Sigmoid colon (tissue), 6 donors: ENCODE measurements at regions not wholly inside any gene's neighbourhood (a gene's known extent, or its start where the extent isn't known, plus 50 kb on each side); places are given as distances from the start of the nearest gene placed in this dataset.

Experiments used
- DNase-seq: peaks from one replicate; pipeline ENCODE4 v3.0.0-alpha.2; 2019
- H3K27ac ChIP-seq, 4 donors: fragments of 200-600 bp; sonication (generic); one replicate each; pipeline ENCODE4 v1.5.1; 2016 to 2019; ENCODE audit warnings: mild to moderate bottlenecking in 1 of 4
- H3K27me3 ChIP-seq, 3 donors: fragments of 200-600 bp; sonication (generic); one replicate each; pipeline ENCODE4 v1.5.1; 2019; ENCODE audit warnings: mild to moderate bottlenecking in 1 of 3
- H3K36me3 ChIP-seq, 4 donors: fragments of 200-600 bp; sonication (generic); one replicate each; pipeline ENCODE4 v1.5.1; 2016 to 2019
- H3K4me1 ChIP-seq, 4 donors: fragments of 200-600 bp; sonication (generic); one replicate each; pipeline ENCODE4 v1.5.1; 2017 to 2019
- H3K4me3 ChIP-seq, 4 donors: fragments of 200-600 bp; sonication (generic); one replicate each; pipeline ENCODE4 v1.5.1; 2017 to 2019; ENCODE audit warnings: mild to moderate bottlenecking in 2 of 4, moderate library complexity in 1 of 4
- H3K9me3 ChIP-seq, 4 donors: fragments of 200-600 bp in 3 of 4; sonication (generic) in 3 of 4; one replicate each; pipeline versions ENCODE4 v1.5.1 to v1.6.1; 2013 to 2019
- EP300 ChIP-seq, 4 donors: sonication (generic); formaldehyde crosslinking; IDR thresholded peaks; one replicate each; pipeline ENCODE4 v1.6.1; 2017; ENCODE audit warnings: antibody characterized with exemption in 4 of 4
- POLR2A ChIP-seq, 2 donors: fragments of 450-650 bp; IDR thresholded peaks; one replicate each; pipeline ENCODE4 v1.6.1; 2016; ENCODE audit warnings: antibody characterized with exemption in 2 of 2, mild to moderate bottlenecking in 2 of 2, moderate library complexity in 2 of 2
- POLR2AphosphoS5 ChIP-seq, 4 donors: sonication (generic); formaldehyde crosslinking; IDR thresholded peaks; one replicate each; pipeline ENCODE4 v1.6.1; 2017; ENCODE audit warnings: antibody characterized with exemption in 4 of 4
- WGBS, 2 donors: extraction: QIAGEN DNeasy Blood & Tissue Kit; methylation state at CpG; one replicate each; pipeline ENCODE4 v1.1.7; 2013; 5-methylcytosine and 5-hydroxymethylcytosine counted together
- intact Hi-C: fragments of 100-400 bp; cut with DNase I; formaldehyde crosslinking; loops from one replicate; pipeline ENCODE4 v1.15.1; 2023
- TF ChIP-seq, protein P1 (sequence below), 4 experiments: fragments of 450-650 bp in 3 of 4; fragments of 200-600 bp in 1 of 4; IDR thresholded peaks; one replicate each; pipeline ENCODE4 v1.5.1; 2016 to 2019; ENCODE audit warnings: antibody characterized with exemption in 4 of 4, mild to moderate bottlenecking in 3 of 4, moderate library complexity in 2 of 4
- donor health status: healthy with polysubstance abuse.
- donor health status: healthy.

DNA sequence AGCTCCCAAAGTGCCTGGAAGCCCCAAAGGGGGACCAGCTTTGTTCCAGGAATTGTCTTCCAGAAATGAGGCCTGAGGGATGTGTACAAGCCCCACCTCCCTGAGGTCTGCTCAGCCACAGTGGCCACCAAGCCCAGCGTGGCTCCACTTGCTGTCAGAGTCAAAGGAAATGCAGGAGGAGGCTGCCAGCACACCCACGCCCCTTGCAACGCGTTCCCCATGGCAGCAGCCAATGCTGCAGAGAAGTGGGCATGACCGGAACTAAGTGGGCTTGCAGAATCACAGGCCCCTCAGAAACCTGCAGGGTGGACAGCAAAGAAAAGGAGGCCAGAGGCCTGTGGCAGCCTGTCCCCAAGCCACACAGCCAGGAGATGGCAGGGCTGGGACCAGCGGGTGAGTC is 320.8 kb downstream of the FOXL1 start:
- WGBS, 2 donors: 78 to 85% methylated on average over 6 of the region's 6 CpGs
- Histone ChIP-seq H3K36me3 (no peaks in the 10 kb centered on the region), H3K27me3 (peaks cover 4 to 57% (median 23%) of the 10 kb centered on the region in 3 donors), H3K4me3 (no peak overlapping the region), H3K9me3 (no peaks in the 10 kb centered on the region), H3K4me1 (no peaks in the 10 kb centered on the region), H3K27ac (no peak overlapping the region)
- intact Hi-C loops: no loop called here
- no peak for TF ChIP-seq POLR2AphosphoS5 (IDR thresholded peaks at IDR 0.05)
- no peak for TF ChIP-seq POLR2A (IDR thresholded peaks at IDR 0.05)
- TF ChIP-seq EP300 (IDR thresholded peaks at IDR 0.05): no peak
- TF ChIP-seq, protein P1, sequence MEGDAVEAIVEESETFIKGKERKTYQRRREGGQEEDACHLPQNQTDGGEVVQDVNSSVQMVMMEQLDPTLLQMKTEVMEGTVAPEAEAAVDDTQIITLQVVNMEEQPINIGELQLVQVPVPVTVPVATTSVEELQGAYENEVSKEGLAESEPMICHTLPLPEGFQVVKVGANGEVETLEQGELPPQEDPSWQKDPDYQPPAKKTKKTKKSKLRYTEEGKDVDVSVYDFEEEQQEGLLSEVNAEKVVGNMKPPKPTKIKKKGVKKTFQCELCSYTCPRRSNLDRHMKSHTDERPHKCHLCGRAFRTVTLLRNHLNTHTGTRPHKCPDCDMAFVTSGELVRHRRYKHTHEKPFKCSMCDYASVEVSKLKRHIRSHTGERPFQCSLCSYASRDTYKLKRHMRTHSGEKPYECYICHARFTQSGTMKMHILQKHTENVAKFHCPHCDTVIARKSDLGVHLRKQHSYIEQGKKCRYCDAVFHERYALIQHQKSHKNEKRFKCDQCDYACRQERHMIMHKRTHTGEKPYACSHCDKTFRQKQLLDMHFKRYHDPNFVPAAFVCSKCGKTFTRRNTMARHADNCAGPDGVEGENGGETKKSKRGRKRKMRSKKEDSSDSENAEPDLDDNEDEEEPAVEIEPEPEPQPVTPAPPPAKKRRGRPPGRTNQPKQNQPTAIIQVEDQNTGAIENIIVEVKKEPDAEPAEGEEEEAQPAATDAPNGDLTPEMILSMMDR (IDR thresholded peaks at IDR 0.05): no peak
- no peak for DNase-seq

DNA sequence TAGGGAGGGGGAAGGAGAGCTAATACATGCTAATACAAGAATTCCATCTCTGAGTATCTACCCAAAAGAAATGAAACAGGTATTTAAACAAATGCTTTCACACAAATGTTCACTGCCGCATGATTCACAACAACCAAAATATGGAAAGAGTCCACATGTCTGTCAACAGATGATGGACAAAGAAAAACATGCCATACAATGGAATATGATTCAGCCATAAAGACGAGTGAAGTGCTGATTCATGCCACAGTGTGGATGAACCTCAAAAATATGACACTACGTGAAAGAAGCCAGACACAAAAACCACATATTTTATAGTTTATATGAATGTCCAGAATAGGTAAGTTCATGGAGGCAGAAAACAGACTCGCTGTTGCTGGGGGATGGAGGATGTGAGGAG is 321.4 kb downstream of the FOXL1 start:
- Histone ChIP-seq H3K27ac (no peak overlapping the region), H3K27me3 (peaks cover 0 to 57% (median 24%) of the 10 kb centered on the region in 3 donors), H3K4me1 (no peaks in the 10 kb centered on the region), H3K4me3 (no peak overlapping the region), H3K9me3 (no peaks in the 10 kb centered on the region), H3K36me3 (no peaks in the 10 kb centered on the region)
- WGBS, 2 donors: 83 to 87% methylated on average over 4 of the region's 4 CpGs
- DNase-seq: no peak
- TF ChIP-seq, protein P1 (IDR thresholded peaks at IDR 0.05): no peak
- TF ChIP-seq POLR2AphosphoS5 (IDR thresholded peaks at IDR 0.05) (no peak), POLR2A (IDR thresholded peaks at IDR 0.05) (no peak), EP300 (IDR thresholded peaks at IDR 0.05) (no peak)
- intact Hi-C loops: no loop called here

DNA sequence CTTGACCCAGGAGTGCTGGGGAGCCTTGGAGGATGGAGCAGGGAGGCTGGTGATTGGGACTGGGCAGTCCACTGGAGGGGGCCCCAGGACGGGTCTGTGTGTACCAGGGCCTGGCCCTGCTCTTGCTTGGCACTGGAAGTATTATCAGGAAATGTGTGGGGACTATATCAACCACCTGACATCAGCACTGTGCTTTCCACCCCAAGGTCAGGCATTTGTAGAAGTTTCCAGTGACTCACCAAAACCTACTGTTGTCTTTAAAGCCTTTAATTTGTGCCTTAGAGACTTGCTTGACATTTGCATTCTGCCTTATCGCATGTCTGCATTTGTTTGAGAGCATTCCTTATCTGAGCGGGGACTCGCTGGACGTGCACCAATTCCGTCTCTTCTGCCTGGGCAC is 323.1 kb downstream of the FOXL1 start:
- H3K4me3 ChIP-seq: no peak overlapping the region
- H3K9me3 ChIP-seq: no peaks in the 10 kb centered on the region
- intact Hi-C loops: no loop called here
- H3K4me1 ChIP-seq: peaks cover 0 to 4% (median 1%) of the 10 kb centered on the region in 4 donors
- 80 to 85% methylated on average over 6 of the region's 6 CpGs for WGBS, 2 donors
- no peak for TF ChIP-seq POLR2AphosphoS5 (IDR thresholded peaks at IDR 0.05)
- no peak for TF ChIP-seq EP300 (IDR thresholded peaks at IDR 0.05)
- no peak for TF ChIP-seq POLR2A (IDR thresholded peaks at IDR 0.05)
- TF ChIP-seq, protein P1 (IDR thresholded peaks at IDR 0.05): no peak
- H3K27ac ChIP-seq: no peak overlapping the region
- DNase-seq: no peak
- peaks cover 0 to 57% (median 35%) of the 10 kb centered on the region in 3 donors for H3K27me3 ChIP-seq
- no peaks in the 10 kb centered on the region for H3K36me3 ChIP-seq

DNA sequence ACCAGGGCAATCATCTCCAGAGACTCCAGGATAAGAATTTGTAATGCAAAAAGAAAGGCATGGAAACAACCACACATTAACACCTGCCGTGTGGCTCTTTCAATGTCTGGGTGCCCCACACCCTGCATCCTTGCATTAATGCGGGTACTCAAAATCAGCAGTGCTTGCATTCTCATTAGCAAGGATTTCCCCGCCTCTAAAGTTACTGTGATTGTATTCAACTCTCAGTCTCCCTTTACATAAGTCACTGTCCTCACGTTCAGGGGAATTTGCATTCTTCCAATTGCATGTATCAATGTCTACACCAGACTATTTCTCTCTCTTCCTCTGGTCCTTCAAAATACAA is 324.3 kb downstream of the FOXL1 start:
- intact Hi-C loops: no loop called here
- H3K4me1 ChIP-seq: peaks cover 0 to 8% (median 2%) of the 10 kb centered on the region in 4 donors
- DNase-seq: no peak
- peaks cover 0 to 66% (median 35%) of the 10 kb centered on the region in 3 donors for H3K27me3 ChIP-seq
- no peak overlapping the region for H3K4me3 ChIP-seq
- TF ChIP-seq EP300 (IDR thresholded peaks at IDR 0.05): no peak
- no peak for TF ChIP-seq POLR2AphosphoS5 (IDR thresholded peaks at IDR 0.05)
- no peak for TF ChIP-seq POLR2A (IDR thresholded peaks at IDR 0.05)
- TF ChIP-seq, protein P1 (IDR thresholded peaks at IDR 0.05): no peak
- no peak overlapping the region for H3K27ac ChIP-seq
- H3K9me3 ChIP-seq: no peaks in the 10 kb centered on the region
- no peaks in the 10 kb centered on the region for H3K36me3 ChIP-seq
- 74 to 84% methylated on average over 4 of the region's 4 CpGs for WGBS, 2 donors

DNA sequence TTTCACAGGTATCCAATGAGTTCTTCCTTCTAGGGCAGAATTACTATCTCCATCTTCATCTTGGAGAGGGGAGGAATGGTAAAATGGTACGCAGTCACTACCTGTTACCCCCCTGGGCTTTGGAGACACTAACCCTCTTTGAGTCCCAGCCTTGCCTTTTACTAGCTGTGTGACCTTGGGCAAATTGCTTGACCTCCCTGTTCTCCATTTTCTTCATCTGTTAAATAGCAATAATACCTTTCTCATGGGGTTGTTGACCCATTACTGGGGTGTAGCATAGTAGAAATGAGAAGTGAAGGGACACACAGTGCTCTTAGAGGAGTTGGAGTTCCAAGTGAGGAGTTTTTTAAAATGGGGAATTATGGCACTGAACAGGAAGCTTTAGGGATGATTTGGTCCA is 324.7 kb downstream of the FOXL1 start:
- no peak overlapping the region for H3K27ac ChIP-seq
- peaks cover 0 to 8% (median 2%) of the 10 kb centered on the region in 4 donors for H3K4me1 ChIP-seq
- H3K4me3 ChIP-seq: no peak overlapping the region
- peaks cover 0 to 70% (median 40%) of the 10 kb centered on the region in 3 donors for H3K27me3 ChIP-seq
- intact Hi-C loops: no loop called here
- TF ChIP-seq POLR2AphosphoS5 (IDR thresholded peaks at IDR 0.05): no peak
- TF ChIP-seq EP300 (IDR thresholded peaks at IDR 0.05): no peak
- TF ChIP-seq POLR2A (IDR thresholded peaks at IDR 0.05): no peak
- TF ChIP-seq, protein P1 (IDR thresholded peaks at IDR 0.05): no peak
- WGBS, 2 donors: 91% methylated on average over 1 of the region's 1 CpG
- H3K9me3 ChIP-seq: no peaks in the 10 kb centered on the region
- no peak for DNase-seq
- H3K36me3 ChIP-seq: no peaks in the 10 kb centered on the region
